ENCODE measurements at regions not wholly inside any gene's neighbourhood (a gene's known extent, or its start where the extent isn't known, plus 50 kb on each side); places are given as distances from the start of the nearest gene placed in this dataset.
"Not testable (repeated sequence)": the region's sequence is repeated elsewhere in the genome, so short reads cannot be mapped to it uniquely, and the experiment has no call there.

GRCh38 chr5:123283499-123283898 lies 139.7 kb downstream of the CEP120 start:
- no peak overlapping the region for H3K4me3 ChIP-seq
- intact Hi-C loops (cut with DNase I), result no loop called here
- H3K27me3 ChIP-seq, result no peaks in the 10 kb centered on the region
- TF ChIP-seq CTCF (IDR thresholded peaks at IDR 0.05) (no peak), POLR2A (IDR thresholded peaks at IDR 0.05) (no peak)
- H3K36me3 ChIP-seq (replicated peaks in 1 of 2), result no peaks in the 10 kb centered on the region
- no peak overlapping the region for H3K27ac ChIP-seq
- no peaks in the 10 kb centered on the region for H3K9me3 ChIP-seq (replicated peaks in 1 of 3)
- WGBS, 4 donors, result 36 to 51% (median 39%) methylated on average over 1 of the region's 1 CpG
- DNase-seq, result no peak
- no peaks in the 10 kb centered on the region for H3K4me1 ChIP-seq (replicated peaks in 1 of 2)

GRCh38 chr5:123283031-123283430 lies 140.2 kb downstream of the CEP120 start:
- H3K36me3 ChIP-seq (replicated peaks in 1 of 2), result no peaks in the 10 kb centered on the region
- no peaks in the 10 kb centered on the region for H3K27me3 ChIP-seq
- DNase-seq, result no peak
- 51 to 58% (median 52%) methylated on average over 7 of the region's 7 CpGs for WGBS, 4 donors
- H3K4me3 ChIP-seq, result no peak overlapping the region
- intact Hi-C loops (cut with DNase I), result no loop called here
- no peaks in the 10 kb centered on the region for H3K4me1 ChIP-seq (replicated peaks in 1 of 2)
- no peak for TF ChIP-seq POLR2A (IDR thresholded peaks at IDR 0.05)
- no peak for TF ChIP-seq CTCF (IDR thresholded peaks at IDR 0.05)
- no peak overlapping the region for H3K27ac ChIP-seq
- H3K9me3 ChIP-seq (replicated peaks in 1 of 3), result no peaks in the 10 kb centered on the region

GRCh38 chr5:123282444-123282843 lies 140.8 kb downstream of the CEP120 start:
- Histone ChIP-seq H3K36me3 (replicated peaks in 1 of 2) (no peaks in the 10 kb centered on the region), H3K4me3 (no peak overlapping the region), H3K27me3 (no peaks in the 10 kb centered on the region), H3K9me3 (replicated peaks in 1 of 3) (no peaks in the 10 kb centered on the region), H3K27ac (no peak overlapping the region), H3K4me1 (replicated peaks in 1 of 2) (no peaks in the 10 kb centered on the region)
- intact Hi-C loops (cut with DNase I), result no loop called here
- TF ChIP-seq POLR2A (IDR thresholded peaks at IDR 0.05) (no peak), CTCF (IDR thresholded peaks at IDR 0.05) (no peak)
- WGBS, 4 donors, result 87 to 91% (median 90%) methylated on average over 4 of the region's 4 CpGs
- DNase-seq, result no peak

GRCh38 chr5:123280854-123281253 lies 142.3 kb downstream of the CEP120 start:
- H3K27ac ChIP-seq; H3K9me3 ChIP-seq (replicated peaks in 1 of 3); H3K4me1 ChIP-seq (replicated peaks in 1 of 2); intact Hi-C loops (cut with DNase I); DNase-seq; H3K4me3 ChIP-seq; H3K27me3 ChIP-seq; H3K36me3 ChIP-seq (replicated peaks in 1 of 2): not testable (repeated sequence)
- 76 to 90% (median 86%) methylated on average over 2 of the region's 2 CpGs for WGBS, 4 donors

GRCh38 chr5:123279136-123279535 lies 144.1 kb downstream of the CEP120 start:
- Histone ChIP-seq H3K36me3 (replicated peaks in 1 of 2) (no peaks in the 10 kb centered on the region), H3K27ac (no peak overlapping the region), H3K4me1 (replicated peaks in 1 of 2) (no peaks in the 10 kb centered on the region), H3K4me3 (no peak overlapping the region), H3K27me3 (no peaks in the 10 kb centered on the region), H3K9me3 (replicated peaks in 1 of 3) (no peaks in the 10 kb centered on the region)
- no peak for DNase-seq
- TF ChIP-seq POLR2A (IDR thresholded peaks at IDR 0.05), result no peak
- TF ChIP-seq CTCF (IDR thresholded peaks at IDR 0.05), result no peak
- WGBS, 4 donors, result 79 to 94% (median 82%) methylated on average over 3 of the region's 3 CpGs
- intact Hi-C loops (cut with DNase I), result no loop called here
